BJ (cell line): ENCODE measurements at regions not wholly inside any gene's neighbourhood (a gene's known extent, or its start where the extent isn't known, plus 50 kb on each side); places are given as distances from the start of the nearest gene placed in this dataset.

ENCODE experiments used
- CTCF ChIA-PET: fragments of 350-600 bp; formaldehyde crosslinking; extraction: SDS; loops from one replicate; lab custom pipeline; 2021; ENCODE audit warnings: antibody characterized with exemption, inconsistent platforms; lab: Yijun Ruan, JAX
- POLR2A ChIA-PET: fragments of 300-600 bp; sonication (Branson Sonifier 250); formaldehyde crosslinking; extraction: SDS; loops from one replicate; lab custom pipeline; 2021; ENCODE audit warnings: antibody characterized with exemption; lab: Charles Lee
- DNase-seq: peaks from one replicate; pipeline ENCODE4 v3.0.0-alpha.2; 2011; ENCODE audit warnings: low read depth
- H3K27me3 ChIP-seq: 2 replicates; pipeline ENCODE4 v1.6.0; 2011; ENCODE audit warnings: low read length; ENCODE audit not compliant: control insufficient read depth, insufficient read depth
- H3K36me3 ChIP-seq: 2 replicates; pipeline ENCODE4 v1.5.1; 2011; ENCODE audit warnings: low read length; ENCODE audit not compliant: control insufficient read depth, insufficient read depth
- H3K4me3 ChIP-seq: 2 replicates; pipeline ENCODE4 v1.5.1; 2011; ENCODE audit warnings: low read depth, mild to moderate bottlenecking, control low read depth, low read length
- CTCF ChIP-seq: IDR thresholded peaks from 2 replicates; pipeline ENCODE4 v1.5.1; 2011; ENCODE audit warnings: low read depth, mild to moderate bottlenecking, control low read depth, inconsistent platforms, low read length, moderate library complexity; ENCODE audit not compliant: insufficient read depth

GRCh38 chr9:13952906-13953305 lies 361.0 kb downstream of the NFIB start:
- DNase-seq: no peak
- Histone ChIP-seq H3K4me3 (no peak overlapping the region), H3K27me3 (peaks cover 5% of the 10 kb centered on the region; the same call in 1 of the 2 replicates), H3K36me3 (no peaks in the 10 kb centered on the region)
- no peak for TF ChIP-seq CTCF
- CTCF ChIA-PET: interaction anchor here (0.5 to 0.8 kb wide), 2 partner anchors 150 to 1400 kb away, joined by 3 read pairs; no protein-coding TSS in a partner anchor
- POLR2A ChIA-PET: no interaction called here

GRCh38 chr9:13948037-13948436 lies 365.9 kb downstream of the NFIB start:
- no peak for TF ChIP-seq CTCF
- no peak for DNase-seq
- Histone ChIP-seq H3K27me3 (peaks cover 2% of the 10 kb centered on the region; the same call in 1 of the 2 replicates), H3K36me3 (no peaks in the 10 kb centered on the region), H3K4me3 (no peak overlapping the region)
- ChIA-PET POLR2A (no interaction called here), CTCF (no interaction called here)

- Histone ChIP-seq H3K36me3 (no peaks in the 10 kb centered on the region), H3K4me3 (no peak overlapping the region), H3K27me3 (no peaks in the 10 kb centered on the region)
- no peak for DNase-seq
- TF ChIP-seq CTCF: no peak
- ChIA-PET POLR2A (no interaction called here), CTCF (interaction anchor here (0.6 kb wide), 1 partner anchor 93 kb away, joined by 3 read pairs; no protein-coding TSS in a partner anchor)
Observed at GRCh38 chr9:13943176-13943575, 370.8 kb downstream of the NFIB start.

GRCh38 chr9:13942695-13943094 lies 371.2 kb downstream of the NFIB start:
- ChIA-PET POLR2A (no interaction called here), CTCF (interaction anchor here (0.6 kb wide), 1 partner anchor 94 kb away, joined by 3 read pairs; no protein-coding TSS in a partner anchor)
- no peak overlapping the region for H3K4me3 ChIP-seq
- peak; percentile 83 for DNase-seq
- H3K27me3 ChIP-seq: no peaks in the 10 kb centered on the region
- no peaks in the 10 kb centered on the region for H3K36me3 ChIP-seq
- TF ChIP-seq CTCF: no peak

GRCh38 chr9:13942201-13942600 lies 371.7 kb downstream of the NFIB start:
- ChIA-PET POLR2A (no interaction called here), CTCF (interaction anchor here (0.6 kb wide), 1 partner anchor 106 kb away, joined by 5 read pairs; no protein-coding TSS in a partner anchor)
- TF ChIP-seq CTCF: no peak
- no peak overlapping the region for H3K4me3 ChIP-seq
- H3K27me3 ChIP-seq: no peaks in the 10 kb centered on the region
- no peak for DNase-seq
- H3K36me3 ChIP-seq: no peaks in the 10 kb centered on the region
